ENCODE measurements at regions not wholly inside any gene's neighbourhood (a gene's known extent, or its start where the extent isn't known, plus 50 kb on each side); places are given as distances from the start of the nearest gene placed in this dataset.

DNA sequence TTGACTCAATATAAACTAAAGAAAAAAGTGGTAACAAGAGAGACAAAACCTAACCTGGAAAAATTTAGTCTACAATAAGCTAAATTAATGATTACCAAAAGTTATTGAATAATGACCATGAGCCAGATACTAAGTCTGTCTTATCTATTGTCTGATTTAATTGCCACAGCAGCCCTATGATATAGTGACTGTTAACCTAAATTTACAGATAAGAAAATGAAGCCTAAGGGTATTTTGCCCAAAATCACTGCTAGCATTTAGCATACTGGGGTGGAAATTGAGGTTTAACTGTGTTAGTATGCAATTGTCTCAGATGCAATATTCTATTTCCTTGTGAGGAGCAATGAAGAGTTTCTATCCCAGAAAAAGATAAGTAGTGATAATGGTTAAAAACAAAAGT, 361.0 kb upstream of the EYS start:
- TF ChIP-seq, protein P1, sequence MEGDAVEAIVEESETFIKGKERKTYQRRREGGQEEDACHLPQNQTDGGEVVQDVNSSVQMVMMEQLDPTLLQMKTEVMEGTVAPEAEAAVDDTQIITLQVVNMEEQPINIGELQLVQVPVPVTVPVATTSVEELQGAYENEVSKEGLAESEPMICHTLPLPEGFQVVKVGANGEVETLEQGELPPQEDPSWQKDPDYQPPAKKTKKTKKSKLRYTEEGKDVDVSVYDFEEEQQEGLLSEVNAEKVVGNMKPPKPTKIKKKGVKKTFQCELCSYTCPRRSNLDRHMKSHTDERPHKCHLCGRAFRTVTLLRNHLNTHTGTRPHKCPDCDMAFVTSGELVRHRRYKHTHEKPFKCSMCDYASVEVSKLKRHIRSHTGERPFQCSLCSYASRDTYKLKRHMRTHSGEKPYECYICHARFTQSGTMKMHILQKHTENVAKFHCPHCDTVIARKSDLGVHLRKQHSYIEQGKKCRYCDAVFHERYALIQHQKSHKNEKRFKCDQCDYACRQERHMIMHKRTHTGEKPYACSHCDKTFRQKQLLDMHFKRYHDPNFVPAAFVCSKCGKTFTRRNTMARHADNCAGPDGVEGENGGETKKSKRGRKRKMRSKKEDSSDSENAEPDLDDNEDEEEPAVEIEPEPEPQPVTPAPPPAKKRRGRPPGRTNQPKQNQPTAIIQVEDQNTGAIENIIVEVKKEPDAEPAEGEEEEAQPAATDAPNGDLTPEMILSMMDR (IDR thresholded peaks at IDR 0.05; ENCODE audit: insufficient read depth, missing control alignments): no peak
- no peak for FAIRE-seq
- DNase-seq (ENCODE audit: insufficient read length, low spot score): no peak

DNA sequence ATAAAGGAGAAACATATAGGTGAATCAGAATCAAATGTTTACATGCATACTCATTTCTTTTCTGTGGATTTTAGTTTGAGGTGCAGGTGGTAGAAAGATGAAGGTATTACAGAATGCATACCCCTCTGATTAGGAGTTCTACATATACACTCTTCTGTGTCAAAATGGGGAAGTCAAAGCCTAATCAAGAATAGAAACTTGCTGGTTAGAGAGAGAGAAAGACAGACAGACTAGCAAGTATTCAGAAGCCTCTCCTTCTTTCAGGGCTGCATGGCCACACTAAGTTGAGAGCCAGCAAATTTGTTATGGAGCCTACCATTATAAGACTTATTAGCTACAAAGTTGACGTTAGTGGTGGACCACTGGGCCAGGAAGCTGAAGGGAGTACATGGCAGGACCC, 358.3 kb upstream of the EYS start:
- no peak for FAIRE-seq
- TF ChIP-seq, protein P1 (IDR thresholded peaks at IDR 0.05; ENCODE audit: insufficient read depth, missing control alignments): no peak

DNA sequence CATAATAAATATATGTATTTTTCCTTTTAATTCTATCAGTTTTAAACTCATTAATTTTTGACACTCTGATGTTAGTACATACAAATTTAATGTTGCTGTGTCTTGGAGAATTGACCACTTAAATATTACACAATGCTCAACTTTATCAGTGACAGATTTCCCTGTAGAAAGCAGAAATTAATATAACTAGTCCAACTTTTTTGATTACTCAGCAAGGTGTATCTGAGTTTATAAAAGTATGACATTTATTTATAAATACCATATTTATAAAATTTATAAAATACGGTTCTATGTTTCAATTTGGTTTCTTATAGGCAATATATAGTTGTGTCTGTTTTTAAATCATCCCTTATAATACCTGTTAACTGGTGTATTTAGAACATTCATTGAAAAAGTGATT, 350.0 kb upstream of the EYS start:
- DNase-seq (ENCODE audit: insufficient read length, low spot score) (no peak), FAIRE-seq (no peak)
- TF ChIP-seq, protein P1 (IDR thresholded peaks at IDR 0.05; ENCODE audit: insufficient read depth, missing control alignments): no peak

More for the DNA sequence above, 358.3 kb upstream of the EYS start:
- DNase-seq (ENCODE audit: insufficient read length, low spot score): no peak

DNA sequence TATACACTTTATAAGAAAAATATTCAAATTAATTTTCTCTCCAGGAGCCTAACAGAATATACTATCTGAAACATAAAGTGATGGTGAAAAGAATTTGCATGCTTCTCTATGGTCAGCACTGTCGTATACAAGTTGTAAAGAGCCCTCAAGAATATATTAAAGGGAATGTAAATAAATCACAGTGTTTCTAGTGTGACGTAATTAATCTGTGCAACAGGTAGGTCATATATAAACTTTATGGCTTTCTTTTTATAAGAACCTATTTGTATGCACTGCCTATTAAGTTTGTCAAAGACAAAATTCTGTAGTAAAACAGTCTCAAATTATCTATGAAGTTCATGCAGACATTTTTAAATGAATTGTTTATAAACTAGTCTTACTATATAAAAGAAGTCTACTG, 347.9 kb upstream of the EYS start:
- FAIRE-seq (peak; percentile 56), DNase-seq (ENCODE audit: insufficient read length, low spot score) (no peak)
- TF ChIP-seq, protein P1 (IDR thresholded peaks at IDR 0.05; ENCODE audit: insufficient read depth, missing control alignments): no peak

DNA sequence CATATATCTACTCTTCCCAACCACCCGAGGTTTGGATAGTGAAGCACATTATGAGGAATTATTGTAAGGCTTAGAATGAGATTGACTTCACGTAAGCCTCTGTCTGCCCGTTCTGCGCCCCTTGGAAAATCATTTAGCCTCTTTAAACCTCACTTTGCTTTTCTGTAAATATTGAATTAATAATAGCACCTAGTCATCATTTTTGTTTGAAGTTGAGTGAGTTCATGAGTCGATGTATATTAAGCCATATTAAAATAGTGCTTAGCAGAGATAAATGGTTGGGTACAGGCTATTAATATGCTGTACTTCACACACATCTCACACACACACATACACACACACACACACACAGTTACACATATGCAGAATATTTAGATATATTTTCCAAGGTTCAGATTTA, 344.8 kb upstream of the EYS start:
- FAIRE-seq: no peak
- TF ChIP-seq, protein P1 (IDR thresholded peaks at IDR 0.05; ENCODE audit: insufficient read depth, missing control alignments): no peak
- no peak for DNase-seq (ENCODE audit: insufficient read length, low spot score)

DNA sequence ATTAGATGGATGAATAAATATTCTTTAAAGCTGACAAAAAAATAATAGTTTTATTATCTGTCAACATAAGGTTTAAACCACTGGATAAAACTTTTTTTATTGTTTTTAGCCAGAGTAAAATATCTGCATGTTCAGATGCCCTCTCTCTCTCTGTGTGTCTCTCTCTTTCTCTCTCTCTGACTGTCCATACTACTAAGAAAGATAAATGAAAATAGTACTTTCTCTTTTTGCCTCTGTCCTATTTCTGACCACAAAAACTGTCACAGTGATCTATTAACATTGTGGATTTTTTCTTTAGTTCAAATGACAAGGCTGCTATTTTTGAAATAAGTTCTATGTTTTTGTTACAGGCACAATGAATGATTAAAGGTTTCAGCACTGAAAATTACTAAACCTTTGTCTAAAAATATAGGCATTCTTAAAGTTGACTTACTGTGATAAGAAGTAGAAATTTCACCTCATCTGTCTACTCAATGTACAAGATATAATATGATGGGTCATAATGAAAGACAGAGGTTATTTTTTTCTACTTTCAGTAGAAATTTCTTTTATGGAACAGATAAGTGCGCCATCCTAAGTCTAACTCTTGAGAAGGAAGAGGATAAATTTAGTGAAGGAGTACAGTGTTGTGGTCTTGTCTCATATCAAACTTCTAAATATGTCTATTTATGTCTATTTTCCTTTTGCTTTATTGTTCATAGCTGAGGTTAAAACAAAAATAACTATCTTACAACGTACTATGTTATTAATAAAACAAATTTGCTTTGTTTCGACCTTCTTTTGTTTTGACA, 341.9 kb upstream of the EYS start:
- TF ChIP-seq, protein P1 (IDR thresholded peaks at IDR 0.05; ENCODE audit: insufficient read depth, missing control alignments): no peak
- FAIRE-seq (no peak), DNase-seq (ENCODE audit: insufficient read length, low spot score) (no peak)

DNA sequence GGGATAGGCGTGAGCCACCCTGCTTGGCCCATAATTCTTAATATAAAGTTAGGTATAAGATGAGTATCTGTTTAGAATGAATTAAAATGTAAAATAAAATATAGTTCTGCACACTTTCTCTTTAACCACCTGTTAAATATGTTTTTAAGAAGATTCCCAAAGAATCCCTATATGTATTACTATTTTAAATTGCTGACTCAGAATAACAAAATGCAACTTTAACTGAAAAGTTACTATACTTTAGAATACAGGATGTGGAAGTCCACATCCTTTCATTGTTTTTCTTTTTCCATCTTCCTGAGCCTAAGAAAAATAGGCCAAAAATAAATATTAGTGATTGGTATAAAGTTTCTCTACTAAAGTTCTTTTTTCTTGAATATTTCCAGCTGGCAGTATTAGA, 325.6 kb upstream of the EYS start:
- TF ChIP-seq, protein P1 (IDR thresholded peaks at IDR 0.05; ENCODE audit: insufficient read depth, missing control alignments): no peak
- DNase-seq (ENCODE audit: insufficient read length, low spot score) (no peak), FAIRE-seq (no peak)
